ENCODE measurements at regions not wholly inside any gene's neighbourhood (a gene's known extent, or its start where the extent isn't known, plus 50 kb on each side); places are given as distances from the start of the nearest gene placed in this dataset.

DNA sequence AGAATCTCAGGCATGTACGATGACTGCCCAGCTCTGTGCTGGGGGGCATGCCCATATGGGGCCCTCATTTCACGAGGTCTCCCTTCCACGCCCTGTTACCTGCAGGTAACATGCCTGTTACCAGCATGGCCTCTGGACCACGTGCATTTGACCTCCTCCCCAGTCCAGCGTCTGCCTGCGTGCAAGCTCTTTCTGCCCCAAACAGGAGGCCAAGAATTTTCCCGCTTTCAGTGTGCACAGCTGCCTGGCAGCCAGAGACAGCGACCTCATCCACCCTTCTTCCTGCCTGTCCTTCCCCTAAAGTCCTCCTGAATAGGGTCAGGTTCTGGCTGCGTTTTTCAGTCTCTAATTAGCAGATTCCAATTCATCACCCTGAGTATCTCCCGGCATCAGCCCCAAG is 306.5 kb upstream of the ZFHX3 start:
- Histone ChIP-seq H3K4me2 (ENCODE audit: low read length) (no peak overlapping the region), H3K79me2 (ENCODE audit: insufficient read depth, low read depth, low read length) (no peaks in the 10 kb centered on the region), H3K4me1 (ENCODE audit: insufficient read depth, low read length, poor library complexity, severe bottlenecking) (no peaks in the 10 kb centered on the region), H4K20me1 (ENCODE audit: insufficient read depth, low read length) (no peaks in the 10 kb centered on the region), H3K27ac (ENCODE audit: low read depth, low read length, poor library complexity, severe bottlenecking) (no peak overlapping the region), H3K4me3 (ENCODE audit: low read depth, low read length, poor library complexity, severe bottlenecking) (no peak overlapping the region), H3K9me2 (ENCODE audit: insufficient read depth, low read length) (no peaks in the 10 kb centered on the region), H3K9me3 (ENCODE audit: low read length) (no peaks in the 10 kb centered on the region), H3K36me3 (ENCODE audit: insufficient read depth, low read length) (no peaks in the 10 kb centered on the region), H2AFZ (ENCODE audit: low read length) (no peak overlapping the region)
- POLR2A ChIA-PET: interaction anchor here (0.6 kb wide), 1 partner anchor 14 kb away, joined by 4 read pairs; no protein-coding TSS in a partner anchor
- no TSS peak for BruUV-seq (replicated peaks)
- intact Hi-C loops (cut with micrococcal nuclease; ENCODE audit: unreplicated experiment): no loop called here
- TF ChIP-seq CTCF (conservative IDR thresholded peaks at IDR 0.05; ENCODE audit: low read length): no peak
- no peak for TF ChIP-seq EZH2phosphoT487 (IDR thresholded peaks at IDR 0.05; ENCODE audit: borderline replicate concordance, low read depth, low read length)
- no peak for DNase-seq (ENCODE audit: low spot score)
- CTCF ChIA-PET (ENCODE audit: unreplicated experiment): no interaction called here

DNA sequence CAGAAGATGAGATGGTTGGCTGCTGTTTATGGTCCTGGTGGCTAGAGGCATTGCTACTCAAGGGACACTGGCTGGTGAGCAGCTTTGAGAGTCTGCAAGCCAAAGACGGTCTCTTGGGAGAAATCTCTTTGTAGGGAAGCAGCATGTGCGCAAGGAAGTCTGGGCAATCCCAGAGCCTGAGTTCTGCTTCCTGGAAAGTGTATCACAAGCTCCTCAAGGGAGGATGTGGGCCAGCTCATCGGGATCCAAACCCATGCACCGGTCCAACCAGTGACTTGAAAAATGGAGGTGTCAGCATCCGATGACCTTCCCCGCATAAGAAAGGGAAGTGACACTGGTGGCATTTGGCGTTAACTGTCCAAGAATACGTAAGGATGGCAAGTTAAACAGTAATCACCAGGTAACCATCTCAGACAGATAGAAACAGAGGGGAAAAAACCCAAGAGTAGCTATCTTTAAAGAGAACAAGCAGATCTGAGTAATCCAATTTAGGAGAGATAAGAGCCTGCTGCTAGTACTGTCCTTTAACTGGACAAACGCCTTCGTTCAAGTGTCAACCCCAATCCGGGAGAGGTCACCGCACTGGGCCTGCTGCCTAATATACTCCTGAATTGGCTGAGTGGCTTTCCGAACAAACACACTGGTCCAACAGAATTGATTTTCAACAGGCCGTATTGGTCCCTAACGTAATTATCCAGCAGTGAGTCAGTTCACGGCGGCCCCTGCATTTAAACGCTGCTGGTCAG is 303.0 kb upstream of the ZFHX3 start:
- H3K79me2 ChIP-seq (ENCODE audit: insufficient read depth, low read depth, low read length): no peaks in the 10 kb centered on the region
- no peaks in the 10 kb centered on the region for H4K20me1 ChIP-seq (ENCODE audit: insufficient read depth, low read length)
- TF ChIP-seq EZH2phosphoT487 (IDR thresholded peaks at IDR 0.05; ENCODE audit: borderline replicate concordance, low read depth, low read length) (no peak), CTCF (conservative IDR thresholded peaks at IDR 0.05; ENCODE audit: low read length) (no peak)
- no peaks in the 10 kb centered on the region for H3K9me3 ChIP-seq (ENCODE audit: low read length)
- H3K4me1 ChIP-seq (ENCODE audit: insufficient read depth, low read length, poor library complexity, severe bottlenecking): no peaks in the 10 kb centered on the region
- no peak overlapping the region for H3K27ac ChIP-seq (ENCODE audit: low read depth, low read length, poor library complexity, severe bottlenecking)
- no TSS peak for BruUV-seq (replicated peaks)
- H3K4me3 ChIP-seq (ENCODE audit: low read depth, low read length, poor library complexity, severe bottlenecking): no peak overlapping the region
- no peak overlapping the region for H3K4me2 ChIP-seq (ENCODE audit: low read length)
- H3K36me3 ChIP-seq (ENCODE audit: insufficient read depth, low read length): no peaks in the 10 kb centered on the region
- intact Hi-C loops (cut with micrococcal nuclease; ENCODE audit: unreplicated experiment): no loop called here
- POLR2A ChIA-PET: no interaction called here
- CTCF ChIA-PET (ENCODE audit: unreplicated experiment): no interaction called here
- H3K9me2 ChIP-seq (ENCODE audit: insufficient read depth, low read length): no peaks in the 10 kb centered on the region
- DNase-seq (ENCODE audit: low spot score): no peak
- no peak overlapping the region for H2AFZ ChIP-seq (ENCODE audit: low read length)

- Histone ChIP-seq H3K9me3 (ENCODE audit: low read length) (no peaks in the 10 kb centered on the region), H3K36me3 (ENCODE audit: insufficient read depth, low read length) (no peaks in the 10 kb centered on the region), H3K79me2 (ENCODE audit: insufficient read depth, low read depth, low read length) (no peaks in the 10 kb centered on the region), H3K4me1 (ENCODE audit: insufficient read depth, low read length, poor library complexity, severe bottlenecking) (no peaks in the 10 kb centered on the region), H2AFZ (ENCODE audit: low read length) (no peak overlapping the region), H3K9me2 (ENCODE audit: insufficient read depth, low read length) (no peaks in the 10 kb centered on the region), H3K4me3 (ENCODE audit: low read depth, low read length, poor library complexity, severe bottlenecking) (no peak overlapping the region), H4K20me1 (ENCODE audit: insufficient read depth, low read length) (no peaks in the 10 kb centered on the region), H3K27ac (ENCODE audit: low read depth, low read length, poor library complexity, severe bottlenecking) (no peak overlapping the region), H3K4me2 (ENCODE audit: low read length) (no peak overlapping the region)
- DNase-seq (ENCODE audit: low spot score): no peak
- BruUV-seq (replicated peaks): no TSS peak
- ChIA-PET CTCF (ENCODE audit: unreplicated experiment) (no interaction called here), POLR2A (no interaction called here)
- intact Hi-C loops (cut with micrococcal nuclease; ENCODE audit: unreplicated experiment): no loop called here
- TF ChIP-seq EZH2phosphoT487 (IDR thresholded peaks at IDR 0.05; ENCODE audit: borderline replicate concordance, low read depth, low read length) (no peak), CTCF (conservative IDR thresholded peaks at IDR 0.05; ENCODE audit: low read length) (no peak)
Measured at GRCh38 chr16:73347500-73348375, 299.8 kb upstream of the ZFHX3 start.

Data from OCI-LY7 (cell line).